ENCODE measurements at regions not wholly inside any gene's neighbourhood (a gene's known extent, or its start where the extent isn't known, plus 50 kb on each side); places are given as distances from the start of the nearest gene placed in this dataset.

GRCh38 chr12:85559127-85559526 is 277.1 kb downstream of the RASSF9 start (continued):
- TF ChIP-seq CHD7 (IDR thresholded peaks at IDR 0.05; ENCODE audit: insufficient replicate concordance, low read length) = no peak
- TF ChIP-seq TAF7 (optimal IDR thresholded peaks at IDR 0.05; ENCODE audit: borderline replicate concordance, low read depth, low read length) = no peak
- TF ChIP-seq GTF2F1 (IDR thresholded peaks at IDR 0.05; ENCODE audit: borderline replicate concordance, low read depth, low read length) = no peak
- TF ChIP-seq ASH2L (IDR thresholded peaks at IDR 0.05; ENCODE audit: low read length) = no peak
- no peak for TF ChIP-seq HDAC6 (IDR thresholded peaks at IDR 0.05; ENCODE audit: low read depth, low read length)
- no peak for TF ChIP-seq SIN3A (conservative IDR thresholded peaks at IDR 0.05 in 1 of 2, IDR thresholded peaks at IDR 0.05 in 1 of 2; ENCODE audit: low read depth in 1 of 2, low read length in 2 of 2)
- TF ChIP-seq, protein P1, sequence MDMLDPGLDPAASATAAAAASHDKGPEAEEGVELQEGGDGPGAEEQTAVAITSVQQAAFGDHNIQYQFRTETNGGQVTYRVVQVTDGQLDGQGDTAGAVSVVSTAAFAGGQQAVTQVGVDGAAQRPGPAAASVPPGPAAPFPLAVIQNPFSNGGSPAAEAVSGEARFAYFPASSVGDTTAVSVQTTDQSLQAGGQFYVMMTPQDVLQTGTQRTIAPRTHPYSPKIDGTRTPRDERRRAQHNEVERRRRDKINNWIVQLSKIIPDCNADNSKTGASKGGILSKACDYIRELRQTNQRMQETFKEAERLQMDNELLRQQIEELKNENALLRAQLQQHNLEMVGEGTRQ (IDR thresholded peaks at IDR 0.05; ENCODE audit: low read length) = no peak
- TF ChIP-seq E2F6 (IDR thresholded peaks at IDR 0.05) = no peak
- no peak for TF ChIP-seq CTBP2 (IDR thresholded peaks at IDR 0.05; ENCODE audit: borderline replicate concordance, insufficient read depth, insufficient read length, low read length)
- no peak for TF ChIP-seq SIRT6 (IDR thresholded peaks at IDR 0.05; ENCODE audit: low read length)
